GM18502 (cell line): ENCODE measurements at regions not wholly inside any gene's neighbourhood (a gene's known extent, or its start where the extent isn't known, plus 50 kb on each side); places are given as distances from the start of the nearest gene placed in this dataset.
A peak's percentile ranks its signal among the peaks of the same experiment; 100 is the strongest.

Experiments used
- ATAC-seq: cut with Tn5 transposase; IDR thresholded peaks from one replicate; pipeline ENCODE4 v1.9.1; 2021; ENCODE audit warnings: mild to moderate bottlenecking; ENCODE audit not compliant: unreplicated experiment, poor library complexity

GRCh38 chr11:31964181-31964580, 126.7 kb upstream of the RCN1 start:
- no peak for ATAC-seq

GRCh38 chr11:31960126-31960525, 130.7 kb upstream of the RCN1 start:
- no peak for ATAC-seq

GRCh38 chr11:31959716-31960115, 131.2 kb upstream of the RCN1 start:
- no peak for ATAC-seq

- ATAC-seq, result peak; percentile 91
Observed at GRCh38 chr11:31958076-31958735, 132.7 kb upstream of the RCN1 start.

GRCh38 chr11:31957674-31958073, 133.2 kb upstream of the RCN1 start:
- no peak for ATAC-seq

GRCh38 chr11:31956310-31956709, 134.6 kb upstream of the RCN1 start:
- no peak for ATAC-seq

GRCh38 chr11:31955838-31956237, 135.0 kb upstream of the RCN1 start:
- no peak for ATAC-seq

GRCh38 chr11:31953803-31954327, 137.0 kb upstream of the RCN1 start:
- ATAC-seq, result no peak

- peak; percentile 66 for ATAC-seq
Observed at GRCh38 chr11:31949733-31950200, 138.6 kb upstream of the PAX6 start.

GRCh38 chr11:31947051-31947450, 135.9 kb upstream of the PAX6 start:
- ATAC-seq, result no peak

- peak; percentile 98 for ATAC-seq
Observed at GRCh38 chr11:31943056-31943780, 132.1 kb upstream of the PAX6 start.

GRCh38 chr11:31940371-31941037, 129.4 kb upstream of the PAX6 start:
- ATAC-seq, result no peak

- no peak for ATAC-seq
Observed at GRCh38 chr11:31939004-31939403, 127.9 kb upstream of the PAX6 start.

GRCh38 chr11:31936312-31936711, 125.2 kb upstream of the PAX6 start:
- ATAC-seq, result no peak

- no peak for ATAC-seq
Observed at GRCh38 chr11:31932879-31933278, 121.8 kb upstream of the PAX6 start.

GRCh38 chr11:31927982-31928381, 116.9 kb upstream of the PAX6 start:
- ATAC-seq, result no peak

- no peak for ATAC-seq
Observed at GRCh38 chr11:31926816-31927528, 115.8 kb upstream of the PAX6 start.

- ATAC-seq, result no peak
Observed at GRCh38 chr11:31926106-31926505, 115.0 kb upstream of the PAX6 start.

GRCh38 chr11:31922450-31922849, 111.3 kb upstream of the PAX6 start:
- ATAC-seq, result peak; percentile 62

GRCh38 chr11:31921081-31921480, 110.0 kb upstream of the PAX6 start:
- no peak for ATAC-seq
